GM23248 (cell line): ENCODE measurements at regions not wholly inside any gene's neighbourhood (a gene's known extent, or its start where the extent isn't known, plus 50 kb on each side); places are given as distances from the start of the nearest gene placed in this dataset. TPM values are rescaled to one million over a fixed set of nuclear protein-coding genes. Genes with fewer than 3 reads are reported as not detected.

ENCODE experiments used
- DNase-seq: peaks from one replicate; pipeline ENCODE4 v3.0.0-alpha.2; 2015
- H2AFZ ChIP-seq: fragments of 200-600 bp; sonication (generic); 2 replicates; pipeline ENCODE4 v1.6.1; 2016; ENCODE audit warnings: antibody characterized with exemption
- H3F3A ChIP-seq: fragments of 200-600 bp; sonication (generic); 2 replicates; pipeline ENCODE4 v1.6.1; 2016; ENCODE audit warnings: mild to moderate bottlenecking, antibody characterized with exemption, mixed run types; ENCODE audit not compliant: insufficient read depth
- H3K27ac ChIP-seq: fragments of 200-600 bp; sonication (generic); 2 replicates; pipeline ENCODE4 v1.5.1; 2016; ENCODE audit warnings: mild to moderate bottlenecking
- H3K27me3 ChIP-seq: fragments of 200-600 bp; sonication (generic); replicated peaks from 2 replicates; pipeline ENCODE4 v1.6.1; 2016; ENCODE audit warnings: mild to moderate bottlenecking; ENCODE audit not compliant: insufficient read depth
- H3K36me3 ChIP-seq: fragments of 200-600 bp; sonication (generic); 2 replicates; pipeline ENCODE4 v1.6.1; 2016; ENCODE audit warnings: low read depth, mild to moderate bottlenecking
- H3K4me1 ChIP-seq: fragments of 200-600 bp; sonication (generic); 2 replicates; pipeline ENCODE4 v1.6.1; 2016; ENCODE audit warnings: mild to moderate bottlenecking; ENCODE audit not compliant: insufficient read depth
- H3K4me2 ChIP-seq: fragments of 200-600 bp; sonication (generic); one replicate; pipeline ENCODE4 v1.6.1; 2016; ENCODE audit warnings: mild to moderate bottlenecking; ENCODE audit not compliant: unreplicated experiment
- H3K4me3 ChIP-seq: fragments of 200-600 bp; sonication (generic); 2 replicates; pipeline ENCODE4 v1.5.1; 2016; ENCODE audit warnings: mild to moderate bottlenecking
- H3K79me2 ChIP-seq: fragments of 200-600 bp; sonication (generic); 2 replicates; pipeline ENCODE4 v1.6.1; 2016; ENCODE audit warnings: mild to moderate bottlenecking; ENCODE audit not compliant: insufficient read depth
- H3K9ac ChIP-seq: fragments of 200-600 bp; sonication (generic); 2 replicates; pipeline ENCODE4 v1.6.1; 2016; ENCODE audit warnings: mild to moderate bottlenecking
- H3K9me2 ChIP-seq: fragments of 200-600 bp; sonication (generic); 2 replicates; pipeline ENCODE4 v1.6.1; 2016; ENCODE audit warnings: mixed run types, mild to moderate bottlenecking, moderate library complexity; ENCODE audit not compliant: insufficient read depth
- H3K9me3 ChIP-seq: fragments of 200-600 bp; sonication (generic); one replicate; pipeline ENCODE4 v1.6.1; 2017; ENCODE audit warnings: low read depth
- H4K20me1 ChIP-seq: fragments of 200-600 bp; sonication (generic); 2 replicates; pipeline ENCODE4 v1.6.0; 2016; ENCODE audit not compliant: insufficient read depth
- EZH2 ChIP-seq: fragments of 200-600 bp; sonication (generic); IDR thresholded peaks from 2 replicates; pipeline ENCODE4 v1.6.1; 2018; ENCODE audit warnings: antibody characterized with exemption, mild to moderate bottlenecking; ENCODE audit not compliant: insufficient read depth, poor library complexity, severe bottlenecking
- EZH2phosphoT487 ChIP-seq: fragments of 200-600 bp; sonication (generic); IDR thresholded peaks from 2 replicates; pipeline ENCODE4 v1.6.1; 2018; ENCODE audit warnings: antibody characterized with exemption, moderate library complexity, mild to moderate bottlenecking, low read depth; ENCODE audit not compliant: insufficient read depth
- WGBS, 2 experiments: methylation state at CpG; one replicate each; pipeline ENCODE4 v1.1.6; 2015 to 2017; ENCODE audit warnings: low lambda C conversion rate in 2 of 2, low coverage in 1 of 2; ENCODE audit errors: missing lambda C conversion rate in 2 of 2; 5-methylcytosine and 5-hydroxymethylcytosine counted together
- in situ Hi-C: fragments of 300-500 bp; cut with MboI; formaldehyde crosslinking; loops from 2 replicates; pipeline ENCODE4 v1.15.0; 2020
- microRNA counts: library from miRNA; unstranded; fragments of <30 nt; microRNA quantifications from one replicate; lab custom pipeline; 2016
- microRNA-seq: library from miRNA; unstranded; fragments of <30 nt; microRNA quantifications from one replicate; pipeline ENCODE4, GENCODE V29; 2016; ENCODE audit warnings: borderline number of aligned reads
- small RNA-seq: library from RNA; depleted of rRNA; stranded (forward); fragments of <200 nt; gene quantifications from one replicate; pipeline ENCODE3, GENCODE V24; 2014; ENCODE audit warnings: low read depth, low replicate concordance

DNA sequence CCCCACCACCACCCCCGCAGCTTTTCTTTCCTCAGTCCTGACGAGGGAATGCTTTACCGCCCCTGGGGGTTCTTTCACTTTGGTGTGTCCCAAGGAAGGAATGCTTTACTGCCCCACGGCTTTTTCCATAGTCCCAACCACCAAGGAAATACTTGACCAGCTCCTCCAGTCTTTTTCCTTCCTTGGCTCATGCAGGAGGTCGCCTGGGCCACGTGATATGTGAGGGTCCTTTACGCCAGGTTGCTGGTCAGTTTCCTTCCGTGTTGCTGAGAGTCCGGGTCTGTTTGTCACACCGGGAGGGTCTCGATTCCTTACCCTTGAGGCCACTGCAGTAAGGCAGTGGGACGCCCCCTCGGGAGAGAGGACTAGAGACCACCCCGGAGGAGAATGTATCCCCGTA, 58.9 kb upstream of the CDH4 start:
- Histone ChIP-seq H3K9me2 (no peaks in the 10 kb centered on the region), H4K20me1 (no peaks in the 10 kb centered on the region), H3K79me2 (no peaks in the 10 kb centered on the region), H3K27me3 (no peaks in the 10 kb centered on the region), H3F3A (no peaks in the 10 kb centered on the region), H3K36me3 (no peaks in the 10 kb centered on the region), H3K4me3 (no peak overlapping the region), H3K27ac (no peak overlapping the region), H3K4me1 (no peaks in the 10 kb centered on the region), H3K9ac (no peak overlapping the region), H2AFZ (no peak overlapping the region), H3K4me2 (no peak overlapping the region), H3K9me3 (no peaks in the 10 kb centered on the region)
- no peak for TF ChIP-seq EZH2
- no peak for TF ChIP-seq EZH2phosphoT487
- no peak for DNase-seq
- in situ Hi-C loops, result no loop called here
- WGBS, 2 experiments, result 52 to 54% methylated on average over 14 to 15 of the region's 15 CpGs

MicroRNAs in the stretch of these regions (microRNA counts, 767-probe panel; counts per million panel counts)
- microRNA hsa-miR-548ag (lab: Ali Mortazavi, UCI) (447 counts per million, percentile 86 among the panel's probes with 10 or more counts), microRNA hsa-miR-646 (lab: Ali Mortazavi, UCI) (447 counts per million, percentile 86 among the panel's probes with 10 or more counts)

Small RNA genes in the stretch of these regions (microRNA-seq; reads per million reads assigned to microRNA genes)
- not detected for gene MIR4533
- not detected for gene MIR548AG2
- gene MIR646, result not detected

Small RNA genes in the stretch of these regions (small RNA-seq; reads per million reads assigned to genes)
- gene MIR4533, result not detected
- gene MIR548AG2, result not detected
- gene MIR646, result not detected
